ENCODE measurements at regions not wholly inside any gene's neighbourhood (a gene's known extent, or its start where the extent isn't known, plus 50 kb on each side); places are given as distances from the start of the nearest gene placed in this dataset.
"Not testable (repeated sequence)": the region's sequence is repeated elsewhere in the genome, so short reads cannot be mapped to it uniquely, and the experiment has no call there.

DNA sequence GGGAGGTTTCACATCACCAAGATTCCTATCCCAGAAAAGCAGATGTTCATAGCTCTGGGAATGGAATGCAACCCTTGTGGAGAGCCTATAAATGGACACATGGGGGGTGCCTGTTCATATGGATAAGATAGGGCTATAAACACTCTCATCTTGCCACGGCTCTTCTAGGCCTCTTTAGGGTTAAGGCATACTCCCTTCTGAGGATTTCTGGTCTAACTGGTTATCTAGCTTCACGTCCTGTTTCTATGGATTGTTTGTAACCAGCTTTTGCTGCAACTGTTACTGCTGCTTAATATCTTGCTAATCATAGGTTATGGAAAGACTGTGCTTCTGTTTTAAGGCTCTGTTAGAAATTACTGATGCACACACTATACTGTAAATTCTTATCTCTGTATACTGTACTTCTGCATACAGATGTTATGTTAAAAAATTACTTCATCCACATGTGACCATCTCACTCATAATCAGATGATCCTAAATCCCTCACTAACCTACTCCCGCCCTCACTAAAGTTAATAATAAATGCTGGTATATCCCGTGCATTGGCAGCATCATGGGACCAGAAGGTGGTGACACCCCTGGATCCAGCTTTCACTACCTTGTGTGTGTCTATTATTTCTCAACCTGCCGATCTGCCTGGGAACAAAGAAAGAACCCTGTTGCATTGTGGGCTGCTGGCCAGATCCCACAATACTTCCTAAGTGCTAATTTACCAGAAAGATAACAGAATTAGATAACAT, 68.7 kb downstream of the PRKAB2 start:
- H3K4me1 ChIP-seq; DNase-seq; H3K36me3 ChIP-seq; H3K4me3 ChIP-seq; intact Hi-C loops (cut with DNase I; ENCODE audit: low total_unique reads); H3K27ac ChIP-seq; H3K9me3 ChIP-seq: not testable (repeated sequence)
- 65 to 77% (median 67%) methylated on average over 5 of the region's 5 CpGs for WGBS, 5 donors
- peaks cover 0 to 15% (median 0%) of the 10 kb centered on the region in 7 donors for H3K27me3 ChIP-seq (replicated peaks in 1 of 7)

- Histone ChIP-seq H3K36me3 (no peaks in the 10 kb centered on the region), H3K4me1 (no peaks in the 10 kb centered on the region), H3K27me3 (replicated peaks in 1 of 7) (peaks cover 0 to 3% (median 0%) of the 10 kb centered on the region in 7 donors), H3K27ac (no peak overlapping the region), H3K4me3 (no peak overlapping the region), H3K9me3 (no peaks in the 10 kb centered on the region)
- intact Hi-C loops (cut with DNase I; ENCODE audit: low total_unique reads) = no loop called here
- WGBS, 5 donors = 78 to 91% (median 80%) methylated on average over 6 of the region's 6 CpGs
- TF ChIP-seq POLR2A (IDR thresholded peaks at IDR 0.05) = no peak
- no peak for TF ChIP-seq POLR2AphosphoS5 (IDR thresholded peaks at IDR 0.05)
- TF ChIP-seq, protein P1, sequence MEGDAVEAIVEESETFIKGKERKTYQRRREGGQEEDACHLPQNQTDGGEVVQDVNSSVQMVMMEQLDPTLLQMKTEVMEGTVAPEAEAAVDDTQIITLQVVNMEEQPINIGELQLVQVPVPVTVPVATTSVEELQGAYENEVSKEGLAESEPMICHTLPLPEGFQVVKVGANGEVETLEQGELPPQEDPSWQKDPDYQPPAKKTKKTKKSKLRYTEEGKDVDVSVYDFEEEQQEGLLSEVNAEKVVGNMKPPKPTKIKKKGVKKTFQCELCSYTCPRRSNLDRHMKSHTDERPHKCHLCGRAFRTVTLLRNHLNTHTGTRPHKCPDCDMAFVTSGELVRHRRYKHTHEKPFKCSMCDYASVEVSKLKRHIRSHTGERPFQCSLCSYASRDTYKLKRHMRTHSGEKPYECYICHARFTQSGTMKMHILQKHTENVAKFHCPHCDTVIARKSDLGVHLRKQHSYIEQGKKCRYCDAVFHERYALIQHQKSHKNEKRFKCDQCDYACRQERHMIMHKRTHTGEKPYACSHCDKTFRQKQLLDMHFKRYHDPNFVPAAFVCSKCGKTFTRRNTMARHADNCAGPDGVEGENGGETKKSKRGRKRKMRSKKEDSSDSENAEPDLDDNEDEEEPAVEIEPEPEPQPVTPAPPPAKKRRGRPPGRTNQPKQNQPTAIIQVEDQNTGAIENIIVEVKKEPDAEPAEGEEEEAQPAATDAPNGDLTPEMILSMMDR (IDR thresholded peaks at IDR 0.05 in 8 of 11, conservative IDR thresholded peaks at IDR 0.05 in 3 of 11) = no peak
- no peak for DNase-seq
Measured at GRCh38 chr1:147099192-147099591, 73.1 kb downstream of the PRKAB2 start.

DNA sequence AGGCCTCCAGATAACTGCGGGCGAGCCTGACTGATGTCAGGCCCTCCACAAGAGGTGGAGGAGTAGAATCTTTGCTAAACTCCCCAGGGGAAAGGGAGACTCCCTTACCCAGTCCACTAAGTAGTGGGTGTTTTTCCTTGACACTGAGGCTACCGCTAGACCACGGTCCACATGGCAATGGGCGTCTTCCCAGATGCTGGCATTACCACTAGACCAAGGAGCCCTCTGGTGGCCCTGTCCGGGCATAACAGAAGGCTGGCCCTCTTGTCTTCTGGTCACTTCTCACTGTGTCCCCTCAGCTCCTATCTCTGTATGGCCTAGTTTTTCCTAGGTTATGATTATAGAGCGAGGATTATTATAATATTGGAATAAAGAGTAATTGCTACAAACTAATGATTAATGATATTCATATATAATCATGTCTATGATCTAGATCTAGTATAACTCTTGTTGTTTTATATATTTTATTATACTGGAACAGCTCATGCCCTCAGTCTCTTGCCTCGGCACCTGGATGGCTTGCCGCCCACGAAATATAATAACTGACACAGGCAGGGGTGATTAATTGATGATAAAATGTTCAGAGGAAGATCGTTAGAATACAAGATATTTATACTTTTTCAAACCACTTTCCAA, 73.8 kb downstream of the PRKAB2 start:
- intact Hi-C loops (cut with DNase I; ENCODE audit: low total_unique reads); DNase-seq; H3K36me3 ChIP-seq; H3K9me3 ChIP-seq; H3K4me3 ChIP-seq; H3K27ac ChIP-seq; H3K27me3 ChIP-seq (replicated peaks in 1 of 7); H3K4me1 ChIP-seq: not testable (repeated sequence)
- 65 to 81% (median 69%) methylated on average over 11 of the region's 11 CpGs for WGBS, 5 donors
- TF ChIP-seq, protein P1 (IDR thresholded peaks at IDR 0.05 in 8 of 11, conservative IDR thresholded peaks at IDR 0.05 in 3 of 11) = peak in 7 of 11 experiments; percentile 26 to 60 (median 47)

DNA sequence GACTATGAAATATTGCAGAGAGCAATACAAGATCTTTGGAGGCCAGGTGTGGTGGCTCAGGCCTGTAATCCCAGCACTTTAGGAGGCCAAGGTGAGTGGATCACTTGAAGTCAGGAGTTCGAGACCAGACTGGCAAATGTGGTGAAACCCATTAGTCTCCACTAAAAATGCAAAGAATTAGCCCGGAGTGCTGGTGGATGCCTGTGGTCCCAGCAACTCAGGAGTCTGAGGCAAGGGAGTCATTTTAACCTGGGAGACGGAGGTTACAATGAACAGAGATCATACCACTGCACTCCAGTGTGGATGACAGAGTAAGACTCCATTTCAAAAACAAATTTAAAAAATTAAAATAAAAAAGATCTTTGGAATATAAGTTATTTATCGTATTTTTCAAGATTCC, 76.6 kb downstream of the PRKAB2 start:
- intact Hi-C loops (cut with DNase I; ENCODE audit: low total_unique reads) = no loop called here
- no peak overlapping the region for H3K27ac ChIP-seq
- H3K9me3 ChIP-seq = no peaks in the 10 kb centered on the region
- TF ChIP-seq, protein P1 (IDR thresholded peaks at IDR 0.05 in 8 of 11, conservative IDR thresholded peaks at IDR 0.05 in 3 of 11) = no peak
- TF ChIP-seq POLR2AphosphoS5 (IDR thresholded peaks at IDR 0.05) = no peak
- TF ChIP-seq POLR2A (IDR thresholded peaks at IDR 0.05) = no peak
- no peaks in the 10 kb centered on the region for H3K36me3 ChIP-seq
- 80 to 93% (median 90%) methylated on average over 4 of the region's 4 CpGs for WGBS, 5 donors
- H3K4me3 ChIP-seq = no peak overlapping the region
- H3K27me3 ChIP-seq (replicated peaks in 1 of 7) = peaks cover 0 to 3% (median 0%) of the 10 kb centered on the region in 7 donors
- H3K4me1 ChIP-seq = no peaks in the 10 kb centered on the region
- DNase-seq = no peak
